T-helper 22 cell (primary cell): ENCODE measurements at regions not wholly inside any gene's neighbourhood (a gene's known extent, or its start where the extent isn't known, plus 50 kb on each side); places are given as distances from the start of the nearest gene placed in this dataset.

ENCODE experiments used
- DNase-seq: peaks from one replicate; pipeline ENCODE4 v3.0.0-alpha.2; 2020; ENCODE audit warnings: low read depth

DNA sequence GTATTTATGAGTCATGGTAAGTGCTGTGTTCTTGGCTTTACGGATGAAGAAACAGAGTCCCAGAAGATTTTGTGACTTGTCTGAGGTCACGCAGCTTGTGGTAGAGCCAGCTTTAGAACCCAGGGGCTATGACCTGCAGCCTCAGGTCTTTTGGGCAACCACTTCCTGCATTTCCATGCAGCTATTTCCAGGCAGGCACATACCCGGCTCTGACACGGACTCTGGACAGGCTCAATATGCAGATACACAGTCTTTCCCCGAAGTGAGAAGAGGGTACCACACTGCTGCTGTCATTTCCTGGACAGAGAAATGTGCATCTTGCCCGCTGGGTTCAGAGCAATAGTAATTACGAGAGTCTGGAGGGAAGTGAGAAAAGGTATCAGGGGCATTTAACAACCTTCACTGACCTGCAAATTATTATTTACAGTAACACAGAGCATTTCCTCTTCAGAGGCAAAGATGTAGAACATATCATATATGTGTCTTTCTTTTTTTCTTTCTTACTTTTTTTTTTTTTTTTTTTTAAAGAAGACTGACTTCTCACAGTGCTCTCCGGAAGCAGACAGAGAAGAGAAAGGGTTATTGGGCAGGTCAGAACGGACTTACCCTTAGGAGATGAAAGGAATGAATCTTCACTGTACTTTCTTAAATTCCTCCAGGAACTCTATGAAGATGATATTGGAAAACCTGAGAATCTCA lies 185.1 kb downstream of the CLIC5 start:
- DNase-seq, result no peak

GRCh38 chr6:45829873-45830272 lies 185.8 kb downstream of the CLIC5 start:
- DNase-seq, result no peak

DNA sequence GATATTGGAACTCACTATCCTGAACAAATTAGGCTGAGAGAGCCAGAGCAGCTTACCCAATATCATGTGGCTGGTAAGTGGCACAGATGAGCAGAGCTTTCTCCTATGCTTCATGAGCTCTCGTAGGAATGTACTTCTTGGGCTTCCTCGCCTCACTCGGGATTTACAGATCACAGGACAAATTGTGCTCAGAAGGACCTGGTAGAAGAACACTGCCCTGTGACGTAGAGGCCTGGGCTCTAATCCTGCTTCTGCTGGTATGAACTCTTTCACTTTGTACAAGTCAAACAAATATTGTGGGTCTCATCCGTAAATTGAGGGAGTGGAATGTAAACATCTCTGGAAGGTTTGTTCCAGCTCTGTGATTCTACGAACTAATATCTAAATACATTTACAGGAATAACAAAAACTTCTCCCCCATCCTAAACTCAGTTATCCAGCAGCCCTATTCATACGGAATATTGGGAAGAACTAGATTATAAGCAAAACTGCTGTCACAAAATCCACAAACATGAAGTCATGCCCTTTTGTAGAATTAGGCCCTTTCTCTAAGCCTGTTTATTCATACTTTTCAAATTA lies 187.6 kb downstream of the CLIC5 start:
- DNase-seq, result no peak

GRCh38 chr6:45822873-45823272 lies 192.8 kb downstream of the CLIC5 start:
- DNase-seq, result no peak

- no peak for DNase-seq
Observed at GRCh38 chr6:45822246-45822812, 193.3 kb downstream of the CLIC5 start.

GRCh38 chr6:45818655-45819054 lies 197.0 kb downstream of the CLIC5 start:
- DNase-seq, result no peak

DNA sequence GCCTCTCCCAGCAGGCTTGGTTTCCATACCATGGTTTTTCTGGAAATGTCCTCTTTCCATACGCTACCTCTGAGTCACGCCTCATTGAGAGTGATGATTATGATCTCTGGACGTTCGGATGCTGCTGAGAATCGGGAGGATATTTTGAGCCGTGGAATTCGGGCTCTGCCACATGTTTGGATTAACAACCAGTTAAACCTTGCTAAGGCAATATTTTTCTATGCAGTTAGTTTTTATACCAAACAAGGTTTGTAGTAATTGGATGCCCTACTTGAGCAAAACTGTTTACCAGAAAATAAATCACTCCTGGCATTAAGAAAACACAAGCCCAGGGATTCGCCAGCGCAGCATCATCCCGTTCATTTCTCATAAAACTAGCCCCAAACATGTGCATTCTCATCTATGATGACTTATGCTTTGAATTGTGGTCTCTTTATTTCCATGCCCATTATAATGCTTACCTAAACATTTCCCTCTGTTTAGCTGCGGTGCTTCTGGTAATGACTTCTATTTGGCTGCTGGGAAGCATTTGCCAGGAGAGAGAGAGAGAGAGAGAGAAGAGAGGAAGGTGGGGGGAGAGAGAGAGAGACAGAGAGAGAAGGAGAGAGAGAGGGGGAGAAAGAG lies 198.9 kb downstream of the CLIC5 start:
- DNase-seq, result no peak

DNA sequence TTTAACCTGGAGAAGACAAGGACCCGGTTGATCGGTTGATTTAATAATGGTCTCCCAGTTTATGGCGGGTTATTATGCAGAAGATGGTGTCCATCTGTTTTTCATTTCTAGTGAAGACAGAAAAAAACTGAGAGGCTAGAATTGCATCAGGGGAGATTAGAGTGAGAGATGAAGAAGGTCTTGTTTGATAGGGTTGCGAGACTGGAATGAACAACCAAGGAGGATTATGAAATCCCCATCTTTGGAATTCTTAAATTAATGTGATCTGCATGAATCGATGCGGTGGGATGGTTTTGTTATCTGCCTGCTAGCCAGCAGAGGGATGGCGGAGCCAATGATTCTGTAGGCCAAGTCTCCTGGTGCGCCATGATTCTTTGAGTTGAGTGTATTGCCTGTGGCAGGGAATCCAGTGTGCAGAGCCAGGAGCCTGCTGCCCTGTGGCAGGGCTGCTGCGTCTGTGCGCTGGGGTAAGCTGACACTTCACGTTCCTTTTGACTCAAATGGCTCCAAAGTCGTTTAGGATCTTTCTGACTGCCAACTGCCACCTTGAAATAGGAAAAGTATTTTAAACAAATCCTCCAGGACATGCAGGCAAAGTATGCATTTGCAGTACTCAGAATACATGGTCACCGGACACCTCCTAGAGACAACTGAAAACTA lies 200.1 kb downstream of the CLIC5 start:
- no peak for DNase-seq

GRCh38 chr6:45814772-45815171 lies 200.9 kb downstream of the CLIC5 start:
- DNase-seq, result no peak

DNA sequence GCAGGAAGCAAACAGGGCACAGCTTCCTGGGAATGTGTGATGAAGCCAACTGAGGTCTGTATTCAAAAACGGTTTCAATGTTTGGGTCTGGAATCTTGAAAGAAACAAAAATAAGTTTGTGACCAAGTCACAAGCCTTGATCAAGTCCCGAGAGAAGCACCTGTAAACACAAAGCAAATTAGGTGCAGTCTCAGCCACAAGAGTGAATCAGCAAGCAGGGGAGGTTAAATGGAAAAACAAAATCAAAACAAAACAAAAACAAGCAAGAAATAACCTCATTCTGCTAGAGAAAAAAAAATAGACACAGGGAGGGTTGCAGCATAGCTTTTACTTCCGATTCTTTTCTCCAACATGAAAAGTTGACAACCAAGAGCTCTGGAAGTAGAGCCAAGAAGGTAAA lies 201.7 kb downstream of the CLIC5 start:
- no peak for DNase-seq

GRCh38 chr6:45812922-45813321 lies 202.7 kb downstream of the CLIC5 start:
- DNase-seq, result no peak

DNA sequence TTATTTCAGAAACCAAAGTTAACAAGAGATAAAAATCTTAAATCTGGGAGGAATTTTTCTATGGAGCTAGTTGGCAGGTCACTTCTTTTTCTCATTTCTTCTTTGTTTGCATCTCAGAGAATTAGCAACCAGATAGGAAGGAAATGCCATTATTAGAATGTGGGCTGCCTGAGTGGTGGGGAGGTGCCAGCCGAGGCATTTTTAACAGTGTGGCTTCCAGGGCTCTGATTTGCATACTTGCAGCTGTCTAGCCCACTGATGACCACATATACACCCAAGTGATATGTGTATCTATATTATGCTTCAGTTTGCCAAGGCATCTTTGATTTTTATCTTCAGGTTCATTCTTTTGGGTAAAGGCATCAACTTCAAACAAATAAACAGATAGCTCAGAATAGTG lies 206.7 kb downstream of the CLIC5 start:
- no peak for DNase-seq

DNA sequence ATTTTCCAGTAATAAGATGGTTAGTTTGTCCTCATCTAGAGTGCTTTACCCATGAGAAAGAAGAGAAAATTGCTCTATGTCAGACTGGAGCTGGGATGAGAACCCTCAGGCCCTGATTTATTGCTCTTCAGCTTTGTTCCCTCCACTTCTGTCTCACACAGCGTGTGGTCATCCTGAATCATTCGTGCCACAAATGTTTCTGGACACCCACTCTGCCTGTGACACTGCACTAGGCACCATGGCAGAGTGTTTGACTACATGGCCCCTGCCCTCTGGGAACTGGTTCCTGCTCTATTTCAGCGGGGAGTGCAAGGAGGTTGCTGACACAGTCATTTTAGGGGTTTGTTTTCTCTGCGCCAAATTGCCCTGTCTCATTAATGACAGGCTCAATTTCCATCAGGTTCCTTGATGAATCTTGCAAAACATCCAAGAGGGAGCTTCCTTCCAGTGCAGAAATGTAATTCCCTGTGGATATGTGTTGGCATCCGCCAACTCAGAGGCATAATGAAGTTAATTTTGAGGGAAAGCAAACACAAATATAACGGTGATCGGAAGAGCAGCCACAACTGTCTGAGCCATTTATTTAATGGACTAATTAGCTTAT lies 207.5 kb downstream of the CLIC5 start:
- DNase-seq, result no peak

DNA sequence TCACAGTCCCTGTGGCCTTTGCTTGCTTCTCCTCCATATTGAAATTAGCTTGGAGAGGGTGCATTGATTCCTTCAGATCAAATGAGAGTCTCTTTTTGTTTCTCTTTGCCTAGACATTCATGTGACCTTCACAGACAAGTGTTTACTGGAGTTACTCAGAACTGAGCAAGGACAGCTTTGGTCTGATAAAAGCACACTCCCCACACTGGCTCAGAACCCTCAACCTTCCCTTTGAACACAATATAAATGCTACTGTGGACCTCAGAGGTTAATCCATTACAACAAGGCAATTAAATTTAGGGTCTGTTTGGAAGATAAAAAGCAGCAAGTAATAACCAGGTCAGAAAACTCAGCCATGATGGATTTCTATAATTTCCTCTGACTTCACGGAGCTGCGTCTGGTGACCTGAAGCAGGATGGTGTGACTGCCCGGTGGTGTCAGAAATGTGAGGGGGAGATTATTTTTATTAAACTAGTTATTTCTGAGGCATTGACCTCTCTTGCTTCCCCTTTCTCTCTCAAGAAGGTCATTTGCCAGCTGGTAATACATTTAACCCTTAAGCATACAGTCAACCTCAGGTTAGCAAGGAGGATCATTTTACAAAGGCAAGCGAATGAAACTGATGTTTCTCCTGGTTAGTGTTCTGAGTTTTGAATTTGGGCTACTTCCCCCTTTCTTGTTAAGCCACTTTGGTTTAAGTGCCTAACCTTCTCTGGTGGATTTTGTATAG lies 208.2 kb downstream of the CLIC5 start:
- DNase-seq, result no peak

DNA sequence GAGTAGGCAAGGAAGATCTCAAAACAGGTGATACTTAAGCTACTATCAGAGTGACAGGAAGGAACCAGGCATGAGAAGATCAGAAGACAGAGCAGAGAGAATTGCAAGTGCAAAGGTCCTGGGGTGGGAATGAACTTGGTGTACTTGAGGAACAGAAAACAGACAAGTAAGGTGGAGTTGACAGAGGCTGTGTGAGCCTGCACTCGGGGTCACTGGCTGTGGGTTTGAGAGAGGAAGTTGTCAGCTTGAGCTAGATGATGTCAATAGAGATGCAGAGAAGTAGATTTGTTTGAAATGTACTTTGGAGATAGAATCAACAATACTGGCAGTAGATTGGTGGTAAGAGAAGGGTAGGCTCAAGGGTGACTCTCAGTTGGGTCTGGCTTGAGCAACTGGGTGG lies 209.5 kb downstream of the CLIC5 start:
- DNase-seq, result no peak

- DNase-seq, result no peak
Observed at GRCh38 chr6:45803071-45803470, 212.6 kb downstream of the CLIC5 start.

DNA sequence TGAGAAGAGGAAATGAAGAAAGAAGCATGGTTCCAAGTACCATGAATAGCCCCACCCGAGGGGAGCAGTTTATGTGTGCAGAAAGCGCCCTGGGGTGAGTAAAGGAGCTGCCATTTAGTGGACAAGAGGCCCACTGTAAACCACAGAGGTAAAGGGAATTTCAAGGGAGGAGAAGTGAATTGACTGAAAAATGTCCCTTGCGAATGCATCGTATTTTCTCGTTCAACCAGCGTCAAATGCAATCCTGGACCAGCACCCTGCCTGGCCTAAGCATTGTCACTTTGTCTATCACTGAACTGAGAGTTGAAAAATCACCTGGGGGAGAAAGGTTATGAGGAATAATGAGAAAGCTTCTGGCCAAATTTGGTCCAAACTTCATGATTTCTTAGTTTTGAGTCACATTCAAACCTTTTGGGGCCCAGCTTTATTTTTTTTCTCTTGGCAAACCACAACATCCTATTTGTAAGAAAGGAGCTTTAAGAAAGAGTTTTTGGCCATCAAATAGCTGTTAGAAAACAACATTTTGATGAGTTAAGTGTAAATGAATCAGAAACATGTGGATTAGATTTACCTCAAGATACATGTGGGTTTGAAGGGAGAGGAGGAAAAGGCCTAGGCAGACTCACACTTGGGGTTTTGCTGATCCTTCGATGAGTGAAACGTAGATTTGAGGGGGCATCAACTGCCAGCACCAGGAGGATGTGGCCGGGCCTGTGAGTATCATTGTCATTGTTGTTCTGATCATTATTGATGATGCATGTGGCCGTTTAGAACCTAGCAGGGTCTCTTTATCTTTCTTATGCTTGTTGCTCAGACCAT lies 214.0 kb downstream of the CLIC5 start:
- DNase-seq, result no peak

GRCh38 chr6:45800911-45801310 lies 214.7 kb downstream of the CLIC5 start:
- DNase-seq, result no peak

DNA sequence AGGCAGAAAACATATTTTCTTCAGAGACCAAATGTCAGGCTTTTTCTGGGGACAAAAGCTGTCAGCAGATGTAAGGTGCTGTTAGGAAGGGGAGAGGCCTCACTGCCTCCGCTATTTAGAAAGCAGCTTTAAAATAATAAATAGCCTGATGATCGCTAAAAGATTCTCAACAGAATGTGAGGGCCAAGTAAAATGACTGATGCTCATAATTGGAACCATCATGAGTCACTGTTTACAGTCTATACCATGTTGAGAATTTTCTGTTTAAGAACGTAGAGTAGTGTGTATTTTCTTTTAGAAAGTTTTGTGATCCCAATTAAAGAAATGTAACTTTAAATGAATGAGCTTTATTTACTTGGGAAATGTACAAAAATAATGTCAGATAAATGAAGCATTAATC lies 220.0 kb downstream of the CLIC5 start:
- DNase-seq, result no peak

DNA sequence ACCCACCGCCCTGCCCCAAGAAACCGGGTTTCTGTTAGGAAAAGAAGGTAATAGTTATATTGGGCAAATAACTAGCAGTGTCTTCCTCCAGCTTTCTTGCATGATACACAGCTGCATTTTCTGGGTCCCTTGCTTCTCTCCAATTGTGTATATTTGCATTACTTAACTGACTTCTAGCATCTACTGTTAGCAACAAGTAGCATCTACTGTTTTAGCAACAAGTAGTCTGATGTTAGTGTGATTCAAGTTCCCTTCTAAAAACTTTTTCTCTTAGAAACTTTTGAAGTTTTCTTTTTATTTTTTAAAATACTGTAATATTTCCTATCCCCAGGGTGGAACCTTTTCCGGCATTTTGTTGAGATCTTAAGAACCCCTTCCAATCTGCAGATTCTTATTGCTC lies 221.2 kb downstream of the CLIC5 start:
- no peak for DNase-seq
